PC-3 (cell line): ENCODE measurements at regions not wholly inside any gene's neighbourhood (a gene's known extent, or its start where the extent isn't known, plus 50 kb on each side); places are given as distances from the start of the nearest gene placed in this dataset.

Source experiments
- ATAC-seq: fragments of 200-7000 bp; cut with Tn5 transposase; 2 replicates; pipeline ENCODE4 v1.9.1; 2020; ENCODE audit warnings: mild to moderate bottlenecking, moderate library complexity
- BruUV-seq: library from RNA; stranded (reverse); fragments of 400-500 nt; replicated peaks from 2 replicates; lab custom pipeline; 2021; lab: Mats Ljungman, UMichigan
- CTCF ChIA-PET: fragments of 300-600 bp; sonication (Branson Sonifier 250); formaldehyde crosslinking; loops from one replicate; lab custom pipeline; 2022; ENCODE audit warnings: antibody characterized with exemption; lab: Charles Lee
- POLR2A ChIA-PET: fragments of 300-600 bp; sonication (Branson Sonifier 250); formaldehyde crosslinking; loops from one replicate; lab custom pipeline; 2022; ENCODE audit warnings: antibody characterized with exemption; ENCODE audit not compliant: unreplicated experiment; lab: Charles Lee
- DNase-seq: peaks from one replicate; pipeline ENCODE4 v3.0.0-alpha.2; 2015
- H2AFZ ChIP-seq: fragments of 300-600 bp; sonication (generic); 2 replicates; pipeline ENCODE4 v1.6.0; 2016; ENCODE audit warnings: antibody characterized with exemption, low read length
- H3F3A ChIP-seq: fragments of 300-600 bp; sonication (generic); one replicate; pipeline ENCODE4 v1.6.0; 2017; ENCODE audit warnings: antibody characterized with exemption, low read length, control low read depth, mild to moderate bottlenecking; ENCODE audit not compliant: unreplicated experiment
- H3K27ac ChIP-seq: fragments of 300-600 bp; sonication (generic); 2 replicates; pipeline ENCODE4 v1.5.1; 2016; ENCODE audit warnings: mild to moderate bottlenecking, low read length
- H3K27me3 ChIP-seq: fragments of 300-600 bp; sonication (generic); 2 replicates; pipeline ENCODE4 v1.6.1; 2016; ENCODE audit warnings: low read length, mixed read lengths
- H3K36me3 ChIP-seq: fragments of 300-600 bp; sonication (generic); 2 replicates; pipeline ENCODE4 v1.6.1; 2016; ENCODE audit warnings: low read depth, mixed run types, low read length, mixed read lengths
- H3K4me1 ChIP-seq: fragments of 300-600 bp; sonication (generic); 2 replicates; pipeline ENCODE4 v1.5.1; 2016; ENCODE audit warnings: low read length; ENCODE audit not compliant: insufficient read depth
- H3K4me2 ChIP-seq: fragments of 300-600 bp; sonication (generic); 2 replicates; pipeline ENCODE4 v1.6.0; 2016; ENCODE audit warnings: low read length
- H3K4me3 ChIP-seq: fragments of 300-600 bp; sonication (generic); 2 replicates; pipeline ENCODE4 v1.5.1; 2016; ENCODE audit warnings: mild to moderate bottlenecking, low read length, mixed read lengths
- H3K79me2 ChIP-seq: fragments of 300-600 bp; sonication (generic); 2 replicates; pipeline ENCODE4 v1.6.1; 2017; ENCODE audit warnings: low read length, mixed read lengths
- H3K9ac ChIP-seq: fragments of 300-600 bp; sonication (generic); 2 replicates; pipeline ENCODE4 v1.6.0; 2016; ENCODE audit warnings: mild to moderate bottlenecking, low read length
- H3K9me2 ChIP-seq: fragments of 300-600 bp; sonication (generic); replicated peaks from 2 replicates; pipeline ENCODE4 v1.6.1; 2016; ENCODE audit warnings: mixed run types, low read length, mixed read lengths
- H3K9me3 ChIP-seq: fragments of 300-600 bp; sonication (generic); 2 replicates; pipeline ENCODE4 v1.6.1; 2016; ENCODE audit warnings: low read length, mixed read lengths
- H4K20me1 ChIP-seq: fragments of 300-600 bp; sonication (generic); 2 replicates; pipeline ENCODE4 v1.6.1; 2016; ENCODE audit warnings: low read length, mixed read lengths
- EZH2 ChIP-seq: fragments of 300-600 bp; sonication (generic); IDR thresholded peaks from one replicate; pipeline ENCODE4 v1.6.1; 2017; ENCODE audit warnings: antibody characterized with exemption, mild to moderate bottlenecking, low read length; ENCODE audit not compliant: unreplicated experiment
- EZH2phosphoT487 ChIP-seq: fragments of 300-600 bp; sonication (generic); IDR thresholded peaks from 2 replicates; pipeline ENCODE4 v1.6.1; 2018; ENCODE audit warnings: mild to moderate bottlenecking, antibody characterized with exemption, low read length, borderline replicate concordance
- intact Hi-C: fragments of 100-400 bp; cut with micrococcal nuclease; formaldehyde crosslinking; loops from 2 replicates; pipeline ENCODE4 v1.9.0; 2023
- TF ChIP-seq, protein P1 (sequence below): fragments of 300-600 bp; sonication (generic); conservative IDR thresholded peaks from 2 replicates; pipeline ENCODE4 v1.5.1; 2017; ENCODE audit warnings: antibody characterized with exemption, low read depth, mild to moderate bottlenecking, low read length

DNA sequence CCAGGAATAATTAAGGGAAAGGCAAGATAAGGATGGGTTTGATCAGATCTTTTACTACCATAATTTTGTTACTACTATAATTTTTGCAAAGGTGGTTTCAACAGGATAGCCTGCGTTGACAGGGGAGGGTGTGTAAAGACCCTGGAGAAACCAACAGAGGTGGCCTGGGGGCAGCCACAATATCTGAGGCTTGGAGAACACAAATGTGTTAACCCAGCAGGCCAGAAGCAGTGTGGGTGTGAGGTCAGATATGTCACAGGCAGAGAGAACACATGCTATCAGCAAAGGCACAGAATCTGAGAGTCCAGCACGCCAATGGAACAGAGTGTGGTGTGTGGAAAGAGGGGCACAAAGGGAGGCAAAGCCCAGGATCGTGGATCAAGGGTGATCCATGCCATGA, 399.4 kb upstream of the TRIB2 start:
- POLR2A ChIA-PET, result no interaction called here
- Histone ChIP-seq H3K36me3 (no peaks in the 10 kb centered on the region), H3K9me2 (no peaks in the 10 kb centered on the region), H3K79me2 (no peaks in the 10 kb centered on the region), H3K9me3 (no peaks in the 10 kb centered on the region), H2AFZ (peak overlapping the region; percentile 49; the same call in 1 of the 2 replicates), H3K4me2 (peak overlapping the region; percentile 79), H3K9ac (peak overlapping the region; percentile 85), H4K20me1 (no peaks in the 10 kb centered on the region), H3F3A (peaks cover 11% of the 10 kb centered on the region), H3K27ac (peak overlapping the region; percentile 100), H3K4me3 (peak overlapping the region; percentile 39; the same call in 1 of the 2 replicates), H3K4me1 (peaks cover 64% of the 10 kb centered on the region), H3K27me3 (no peaks in the 10 kb centered on the region)
- intact Hi-C loops, result loop anchor here (5.0 to 10.0 kb wide), 3 partner anchors 115 to 618 kb away; no protein-coding TSS in a partner anchor
- CTCF ChIA-PET, result interaction anchor here (2.2 kb wide), 1 partner anchor 399 kb away, joined by 18 read pairs; the partner anchor contains the start of gene TRIB2
- DNase-seq, result no peak
- no peak for TF ChIP-seq EZH2
- TF ChIP-seq EZH2phosphoT487, result no peak
- TF ChIP-seq, protein P1, sequence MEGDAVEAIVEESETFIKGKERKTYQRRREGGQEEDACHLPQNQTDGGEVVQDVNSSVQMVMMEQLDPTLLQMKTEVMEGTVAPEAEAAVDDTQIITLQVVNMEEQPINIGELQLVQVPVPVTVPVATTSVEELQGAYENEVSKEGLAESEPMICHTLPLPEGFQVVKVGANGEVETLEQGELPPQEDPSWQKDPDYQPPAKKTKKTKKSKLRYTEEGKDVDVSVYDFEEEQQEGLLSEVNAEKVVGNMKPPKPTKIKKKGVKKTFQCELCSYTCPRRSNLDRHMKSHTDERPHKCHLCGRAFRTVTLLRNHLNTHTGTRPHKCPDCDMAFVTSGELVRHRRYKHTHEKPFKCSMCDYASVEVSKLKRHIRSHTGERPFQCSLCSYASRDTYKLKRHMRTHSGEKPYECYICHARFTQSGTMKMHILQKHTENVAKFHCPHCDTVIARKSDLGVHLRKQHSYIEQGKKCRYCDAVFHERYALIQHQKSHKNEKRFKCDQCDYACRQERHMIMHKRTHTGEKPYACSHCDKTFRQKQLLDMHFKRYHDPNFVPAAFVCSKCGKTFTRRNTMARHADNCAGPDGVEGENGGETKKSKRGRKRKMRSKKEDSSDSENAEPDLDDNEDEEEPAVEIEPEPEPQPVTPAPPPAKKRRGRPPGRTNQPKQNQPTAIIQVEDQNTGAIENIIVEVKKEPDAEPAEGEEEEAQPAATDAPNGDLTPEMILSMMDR, result no peak
- no peak for ATAC-seq
- BruUV-seq, result no TSS peak

DNA sequence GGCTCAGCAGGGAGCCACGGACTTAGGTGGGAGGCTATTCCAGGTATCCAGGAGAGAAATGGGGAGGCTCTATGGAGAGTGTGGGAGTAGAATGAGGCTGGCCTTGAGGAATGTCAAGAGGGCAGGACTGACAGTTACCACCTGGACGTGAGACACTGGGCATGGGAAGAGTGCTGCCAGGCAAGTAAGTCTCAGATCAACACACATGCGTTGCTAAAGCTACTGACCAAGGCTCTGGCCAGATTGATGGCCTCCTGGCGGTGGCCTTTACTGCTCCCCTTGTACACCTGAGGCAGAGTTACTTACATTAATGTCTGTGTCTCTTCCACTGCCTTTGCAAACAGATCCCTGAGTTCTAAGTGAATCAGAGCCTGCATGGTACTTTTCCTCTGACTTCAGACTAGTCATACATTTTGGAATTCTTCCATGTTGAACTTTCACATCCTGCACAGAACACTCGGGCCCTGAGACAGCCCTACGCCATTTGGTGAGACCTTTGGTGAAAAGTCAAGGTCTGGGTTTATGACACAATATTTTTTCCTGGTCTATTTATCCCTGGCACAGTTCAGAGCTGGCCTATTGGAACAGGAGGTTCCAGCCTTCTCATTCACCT, 398.8 kb upstream of the TRIB2 start:
- intact Hi-C loops, result loop anchor here (1.0 to 10.0 kb wide), 12 partner anchors 31 to 617 kb away; no protein-coding TSS in a partner anchor
- TF ChIP-seq, protein P1, result peak; percentile 52
- TF ChIP-seq EZH2, result no peak
- no peak for TF ChIP-seq EZH2phosphoT487
- peak overlapping the region; percentile 100 for H3K27ac ChIP-seq
- peak overlapping the region; percentile 39; the same call in 1 of the 2 replicates for H3K4me3 ChIP-seq
- peak; percentile 72 for ATAC-seq
- H3K36me3 ChIP-seq, result no peaks in the 10 kb centered on the region
- POLR2A ChIA-PET, result interaction anchor here (0.6 to 0.7 kb wide), 2 partner anchors 251 to 502 kb away, joined by 3 read pairs; no protein-coding TSS in a partner anchor
- DNase-seq, result peak; percentile 96
- no peaks in the 10 kb centered on the region for H3K79me2 ChIP-seq
- H4K20me1 ChIP-seq, result no peaks in the 10 kb centered on the region
- peak overlapping the region; percentile 79 for H3K4me2 ChIP-seq
- H3K9ac ChIP-seq, result peak overlapping the region; percentile 85
- peaks cover 11% of the 10 kb centered on the region for H3F3A ChIP-seq
- CTCF ChIA-PET, result interaction anchor here (0.7 to 2.2 kb wide), 3 partner anchors 398 to 689 kb away, joined by 4 to 18 read pairs (median 6); partner anchors contain the start of gene TRIB2
- H3K4me1 ChIP-seq, result peaks cover 64% of the 10 kb centered on the region
- H3K9me2 ChIP-seq, result no peaks in the 10 kb centered on the region
- no peaks in the 10 kb centered on the region for H3K27me3 ChIP-seq
- no TSS peak for BruUV-seq
- peak overlapping the region; percentile 58 for H2AFZ ChIP-seq
- H3K9me3 ChIP-seq, result no peaks in the 10 kb centered on the region
